ENCODE measurements at regions not wholly inside any gene's neighbourhood (a gene's known extent, or its start where the extent isn't known, plus 50 kb on each side); places are given as distances from the start of the nearest gene placed in this dataset.

- Mint-ChIP-seq H3K9me3 (no peaks in the 10 kb centered on the region), H3K27me3 (no peaks in the 10 kb centered on the region), H3K36me3 (no peaks in the 10 kb centered on the region), H3K4me3 (no peak overlapping the region), H3K4me1 (no peaks in the 10 kb centered on the region), H3K27ac (no peak overlapping the region)
- no peak for ATAC-seq
These were observed 828.8 kb upstream of the MBL2 start for GRCh38 chr10:53601260-53601875.

- Mint-ChIP-seq H3K27me3 (no peaks in the 10 kb centered on the region), H3K9me3 (no peaks in the 10 kb centered on the region), H3K27ac (no peak overlapping the region), H3K4me3 (no peak overlapping the region), H3K4me1 (no peaks in the 10 kb centered on the region), H3K36me3 (no peaks in the 10 kb centered on the region)
- no peak for ATAC-seq
These were observed 826.3 kb upstream of the MBL2 start for GRCh38 chr10:53598914-53599313.

GRCh38 chr10:53597835-53598251 is 825.3 kb upstream of the MBL2 start:
- H3K4me1 Mint-ChIP-seq = no peaks in the 10 kb centered on the region
- no peaks in the 10 kb centered on the region for H3K36me3 Mint-ChIP-seq
- H3K27ac Mint-ChIP-seq = no peak overlapping the region
- H3K4me3 Mint-ChIP-seq = no peak overlapping the region
- no peak for ATAC-seq
- H3K27me3 Mint-ChIP-seq = no peaks in the 10 kb centered on the region
- H3K9me3 Mint-ChIP-seq = no peaks in the 10 kb centered on the region

GRCh38 chr10:53580465-53580864 is 807.9 kb upstream of the MBL2 start:
- no peaks in the 10 kb centered on the region for H3K27me3 Mint-ChIP-seq
- no peak overlapping the region for H3K27ac Mint-ChIP-seq
- H3K4me1 Mint-ChIP-seq = no peaks in the 10 kb centered on the region
- H3K4me3 Mint-ChIP-seq = no peak overlapping the region
- H3K36me3 Mint-ChIP-seq = no peaks in the 10 kb centered on the region
- no peak for ATAC-seq
- no peaks in the 10 kb centered on the region for H3K9me3 Mint-ChIP-seq

- Mint-ChIP-seq H3K4me3 (no peak overlapping the region), H3K36me3 (no peaks in the 10 kb centered on the region), H3K27ac (no peak overlapping the region), H3K4me1 (no peaks in the 10 kb centered on the region), H3K27me3 (no peaks in the 10 kb centered on the region), H3K9me3 (no peaks in the 10 kb centered on the region)
- ATAC-seq = no peak
These were observed 807.2 kb upstream of the MBL2 start for GRCh38 chr10:53579773-53580172.

- H3K4me3 Mint-ChIP-seq = no peak overlapping the region
- H3K27me3 Mint-ChIP-seq = no peaks in the 10 kb centered on the region
- no peaks in the 10 kb centered on the region for H3K9me3 Mint-ChIP-seq
- H3K36me3 Mint-ChIP-seq = no peaks in the 10 kb centered on the region
- ATAC-seq = no peak
- no peak overlapping the region for H3K27ac Mint-ChIP-seq
- H3K4me1 Mint-ChIP-seq = no peaks in the 10 kb centered on the region
These were observed 801.4 kb upstream of the MBL2 start for GRCh38 chr10:53574024-53574423.

- H3K27ac Mint-ChIP-seq = no peak overlapping the region
- ATAC-seq = no peak
- H3K4me1 Mint-ChIP-seq = no peaks in the 10 kb centered on the region
- H3K9me3 Mint-ChIP-seq = no peaks in the 10 kb centered on the region
- no peak overlapping the region for H3K4me3 Mint-ChIP-seq
- H3K27me3 Mint-ChIP-seq = no peaks in the 10 kb centered on the region
- no peaks in the 10 kb centered on the region for H3K36me3 Mint-ChIP-seq
These were observed 800.9 kb upstream of the MBL2 start for GRCh38 chr10:53573498-53573897.

GRCh38 chr10:53572799-53573198 is 800.2 kb upstream of the MBL2 start:
- Mint-ChIP-seq H3K27ac (no peak overlapping the region), H3K27me3 (no peaks in the 10 kb centered on the region), H3K4me1 (no peaks in the 10 kb centered on the region), H3K9me3 (no peaks in the 10 kb centered on the region), H3K36me3 (no peaks in the 10 kb centered on the region), H3K4me3 (no peak overlapping the region)
- no peak for ATAC-seq

- no peak overlapping the region for H3K4me3 Mint-ChIP-seq
- no peaks in the 10 kb centered on the region for H3K27me3 Mint-ChIP-seq
- no peak for ATAC-seq
- no peak overlapping the region for H3K27ac Mint-ChIP-seq
- no peaks in the 10 kb centered on the region for H3K36me3 Mint-ChIP-seq
- no peaks in the 10 kb centered on the region for H3K9me3 Mint-ChIP-seq
- no peaks in the 10 kb centered on the region for H3K4me1 Mint-ChIP-seq
These were observed 797.6 kb upstream of the MBL2 start for GRCh38 chr10:53570221-53570620.

- Mint-ChIP-seq H3K27me3 (no peaks in the 10 kb centered on the region), H3K9me3 (no peaks in the 10 kb centered on the region), H3K36me3 (no peaks in the 10 kb centered on the region), H3K4me1 (no peaks in the 10 kb centered on the region), H3K27ac (no peak overlapping the region), H3K4me3 (no peak overlapping the region)
- ATAC-seq = no peak
These were observed 796.9 kb upstream of the MBL2 start for GRCh38 chr10:53569455-53569854.

- no peak for ATAC-seq
- H3K9me3 Mint-ChIP-seq = no peaks in the 10 kb centered on the region
- H3K27me3 Mint-ChIP-seq = no peaks in the 10 kb centered on the region
- no peaks in the 10 kb centered on the region for H3K36me3 Mint-ChIP-seq
- H3K27ac Mint-ChIP-seq = no peak overlapping the region
- H3K4me3 Mint-ChIP-seq = no peak overlapping the region
- H3K4me1 Mint-ChIP-seq = no peaks in the 10 kb centered on the region
These were observed 776.1 kb upstream of the MBL2 start for GRCh38 chr10:53548664-53549063.

GRCh38 chr10:53547364-53547763 is 774.8 kb upstream of the MBL2 start:
- Mint-ChIP-seq H3K4me1 (no peaks in the 10 kb centered on the region), H3K36me3 (no peaks in the 10 kb centered on the region), H3K27ac (no peak overlapping the region), H3K27me3 (no peaks in the 10 kb centered on the region), H3K9me3 (no peaks in the 10 kb centered on the region), H3K4me3 (no peak overlapping the region)
- ATAC-seq = no peak

GRCh38 chr10:53543410-53543809 is 770.8 kb upstream of the MBL2 start:
- no peak for ATAC-seq
- peaks cover 3% of the 10 kb centered on the region for H3K9me3 Mint-ChIP-seq
- H3K36me3 Mint-ChIP-seq = no peaks in the 10 kb centered on the region
- H3K27ac Mint-ChIP-seq = no peak overlapping the region
- no peak overlapping the region for H3K4me3 Mint-ChIP-seq
- no peaks in the 10 kb centered on the region for H3K4me1 Mint-ChIP-seq
- H3K27me3 Mint-ChIP-seq = no peaks in the 10 kb centered on the region

GRCh38 chr10:53537508-53537907 is 764.9 kb upstream of the MBL2 start:
- no peaks in the 10 kb centered on the region for H3K27me3 Mint-ChIP-seq
- peaks cover 3% of the 10 kb centered on the region for H3K9me3 Mint-ChIP-seq
- H3K4me1 Mint-ChIP-seq = no peaks in the 10 kb centered on the region
- no peak overlapping the region for H3K27ac Mint-ChIP-seq
- no peaks in the 10 kb centered on the region for H3K36me3 Mint-ChIP-seq
- H3K4me3 Mint-ChIP-seq = no peak overlapping the region
- ATAC-seq = no peak

- no peaks in the 10 kb centered on the region for H3K4me1 Mint-ChIP-seq
- ATAC-seq = no peak
- H3K36me3 Mint-ChIP-seq = no peaks in the 10 kb centered on the region
- H3K4me3 Mint-ChIP-seq = no peak overlapping the region
- peaks cover 3% of the 10 kb centered on the region for H3K9me3 Mint-ChIP-seq
- H3K27ac Mint-ChIP-seq = no peak overlapping the region
- H3K27me3 Mint-ChIP-seq = no peaks in the 10 kb centered on the region
These were observed 763.7 kb upstream of the MBL2 start for GRCh38 chr10:53536322-53536721.

GRCh38 chr10:53534428-53534827 is 761.8 kb upstream of the MBL2 start:
- no peak overlapping the region for H3K4me3 Mint-ChIP-seq
- no peak for ATAC-seq

GRCh38 chr10:53528974-53529373 is 756.4 kb upstream of the MBL2 start:
- Mint-ChIP-seq H3K27me3 (no peaks in the 10 kb centered on the region), H3K4me1 (no peaks in the 10 kb centered on the region), H3K9me3 (peaks cover 3% of the 10 kb centered on the region)

More at GRCh38 chr10:53534428-53534827, 761.8 kb upstream of the MBL2 start:
- Mint-ChIP-seq H3K9me3 (no peaks in the 10 kb centered on the region), H3K27ac (no peak overlapping the region), H3K4me1 (no peaks in the 10 kb centered on the region), H3K27me3 (no peaks in the 10 kb centered on the region), H3K36me3 (no peaks in the 10 kb centered on the region)

More at GRCh38 chr10:53528974-53529373, 756.4 kb upstream of the MBL2 start:
- Mint-ChIP-seq H3K4me3 (no peak overlapping the region), H3K27ac (no peak overlapping the region), H3K36me3 (no peaks in the 10 kb centered on the region)
- ATAC-seq = no peak
